ENCODE measurements at regions not wholly inside any gene's neighbourhood (a gene's known extent, or its start where the extent isn't known, plus 50 kb on each side); places are given as distances from the start of the nearest gene placed in this dataset.

- Histone ChIP-seq H3K27ac (no peak overlapping the region), H3K27me3 (peaks cover 0 to 5% (median 0%) of the 10 kb centered on the region in 4 donors), H3K36me3 (no peaks in the 10 kb centered on the region), H3K9me3 (no peaks in the 10 kb centered on the region), H3K4me1 (no peaks in the 10 kb centered on the region), H3K4me3 (no peak overlapping the region)
- TF ChIP-seq EP300 (IDR thresholded peaks at IDR 0.05) (no peak), POLR2A (IDR thresholded peaks at IDR 0.05) (no peak), POLR2AphosphoS5 (IDR thresholded peaks at IDR 0.05) (no peak), CTCF (IDR thresholded peaks at IDR 0.05) (no peak)
- DNase-seq (no peak), ATAC-seq (ENCODE audit: low FRiP score in 2 of 2) (no peak)
- WGBS, 2 donors, result 61 to 72% methylated on average over 1 of the region's 1 CpG
These were observed 693.7 kb downstream of the MATN1 start for GRCh38 chr1:30029677-30030076.

GRCh38 chr1:30028939-30029338 is 694.4 kb downstream of the MATN1 start:
- H3K27ac ChIP-seq, result no peak overlapping the region
- H3K9me3 ChIP-seq, result no peaks in the 10 kb centered on the region
- no peak for DNase-seq
- TF ChIP-seq POLR2A (IDR thresholded peaks at IDR 0.05), result no peak
- H3K27me3 ChIP-seq, result peaks cover 0 to 3% (median 0%) of the 10 kb centered on the region in 4 donors
- WGBS, 2 donors, result 56 to 57% methylated on average over 3 of the region's 3 CpGs
- H3K36me3 ChIP-seq, result no peaks in the 10 kb centered on the region
- H3K4me3 ChIP-seq, result no peak overlapping the region
- no peaks in the 10 kb centered on the region for H3K4me1 ChIP-seq
- no peak for ATAC-seq (ENCODE audit: low FRiP score in 2 of 2)

- Histone ChIP-seq H3K4me3 (no peak overlapping the region), H3K4me1 (no peaks in the 10 kb centered on the region), H3K27ac (no peak overlapping the region), H3K27me3 (no peaks in the 10 kb centered on the region), H3K36me3 (no peaks in the 10 kb centered on the region), H3K9me3 (no peaks in the 10 kb centered on the region)
- ATAC-seq (ENCODE audit: low FRiP score in 2 of 2) (no peak), DNase-seq (no peak)
- 70 to 72% methylated on average over 2 of the region's 2 CpGs for WGBS, 2 donors
- TF ChIP-seq CTCF (IDR thresholded peaks at IDR 0.05) (no peak), POLR2A (IDR thresholded peaks at IDR 0.05) (no peak), POLR2AphosphoS5 (IDR thresholded peaks at IDR 0.05) (no peak), EP300 (IDR thresholded peaks at IDR 0.05) (no peak)
These were observed 695.1 kb downstream of the MATN1 start for GRCh38 chr1:30028283-30028682.

GRCh38 chr1:30027247-30027646 is 696.1 kb downstream of the MATN1 start:
- Histone ChIP-seq H3K4me1 (no peaks in the 10 kb centered on the region), H3K27ac (no peak overlapping the region), H3K4me3 (no peak overlapping the region), H3K36me3 (no peaks in the 10 kb centered on the region), H3K27me3 (no peaks in the 10 kb centered on the region), H3K9me3 (no peaks in the 10 kb centered on the region)
- 69 to 80% methylated on average over 2 of the region's 2 CpGs for WGBS, 2 donors
- TF ChIP-seq POLR2A (IDR thresholded peaks at IDR 0.05) (no peak), POLR2AphosphoS5 (IDR thresholded peaks at IDR 0.05) (no peak), EP300 (IDR thresholded peaks at IDR 0.05) (no peak), CTCF (IDR thresholded peaks at IDR 0.05) (no peak)
- DNase-seq (no peak), ATAC-seq (ENCODE audit: low FRiP score in 2 of 2) (no peak)

- no peaks in the 10 kb centered on the region for H3K4me1 ChIP-seq
- no peak for DNase-seq
- peak in 1 of 2 donors; percentile 34 for ATAC-seq (ENCODE audit: low FRiP score in 2 of 2)
- H3K4me3 ChIP-seq, result no peak overlapping the region
- WGBS, 2 donors, result 61 to 62% methylated on average over 5 of the region's 5 CpGs
- H3K27ac ChIP-seq, result no peak overlapping the region
- H3K9me3 ChIP-seq, result no peaks in the 10 kb centered on the region
- TF ChIP-seq POLR2A (IDR thresholded peaks at IDR 0.05), result no peak
- no peak for TF ChIP-seq POLR2AphosphoS5 (IDR thresholded peaks at IDR 0.05)
- no peaks in the 10 kb centered on the region for H3K27me3 ChIP-seq
- no peaks in the 10 kb centered on the region for H3K36me3 ChIP-seq
These were observed 698.8 kb downstream of the MATN1 start for GRCh38 chr1:30024411-30025195.

Data from upper lobe of left lung (tissue), 6 donors.